ENCODE measurements at regions not wholly inside any gene's neighbourhood (a gene's known extent, or its start where the extent isn't known, plus 50 kb on each side); places are given as distances from the start of the nearest gene placed in this dataset.

DNA sequence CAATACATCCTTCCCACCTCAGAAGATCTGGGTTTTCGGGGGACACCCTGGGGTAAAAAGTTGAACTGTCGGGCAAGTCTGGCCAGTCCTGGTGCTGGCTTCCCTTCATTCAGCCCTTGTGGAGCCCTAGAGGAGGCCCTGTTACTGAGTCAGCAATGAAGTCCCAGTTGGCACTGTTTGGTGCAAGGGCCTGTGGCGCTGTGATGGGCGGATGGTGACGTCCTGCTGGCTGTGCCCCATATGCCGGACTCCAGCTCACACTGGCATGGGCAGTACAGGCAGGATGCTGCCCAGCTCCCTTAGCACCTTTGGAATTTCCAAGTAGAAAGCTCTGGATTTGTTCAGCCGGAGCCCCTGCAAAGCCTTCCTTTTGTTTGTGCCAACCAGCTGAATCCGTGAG is 186.2 kb upstream of the PMEPA1 start:
- H3K9me3 Mint-ChIP-seq, result peaks cover 5% of the 10 kb centered on the region; the same call in 2 of the 3 replicates
- DNase-seq (ENCODE audit: low spot score) (no peak), ATAC-seq (no peak)
- H3K27me3 ChIP-seq (ENCODE audit: insufficient read depth), result no peaks in the 10 kb centered on the region
- H3K9me2 ChIP-seq (ENCODE audit: insufficient read depth), result no peaks in the 10 kb centered on the region
- no peaks in the 10 kb centered on the region for H4K20me1 ChIP-seq (replicated peaks; ENCODE audit: insufficient read depth)
- no peak overlapping the region for H3K4me2 ChIP-seq
- no peak overlapping the region for H3K27ac Mint-ChIP-seq
- no peaks in the 10 kb centered on the region for H3K36me3 ChIP-seq (ENCODE audit: insufficient read depth)
- no peaks in the 10 kb centered on the region for H3K36me3 Mint-ChIP-seq (ENCODE audit: low read depth)
- H3F3A ChIP-seq (replicated peaks; ENCODE audit: low read depth), result no peaks in the 10 kb centered on the region
- peaks cover 22% of the 10 kb centered on the region for H3K4me1 Mint-ChIP-seq
- no peaks in the 10 kb centered on the region for H3K79me2 ChIP-seq (replicated peaks; ENCODE audit: insufficient read depth)
- no peaks in the 10 kb centered on the region for H3K4me1 ChIP-seq (ENCODE audit: insufficient read depth)
- no peak overlapping the region for H3K4me3 ChIP-seq
- no peak overlapping the region for H3K27ac ChIP-seq (ENCODE audit: low read depth)
- H3K4me3 Mint-ChIP-seq, result no peak overlapping the region
- no peak overlapping the region for H2AFZ ChIP-seq
- peaks cover 13% of the 10 kb centered on the region for H3K27me3 Mint-ChIP-seq (ENCODE audit: insufficient read depth, low read depth, poor library complexity)
- TF ChIP-seq NANOG (IDR thresholded peaks at IDR 0.05; ENCODE audit: borderline replicate concordance), result no peak
- TF ChIP-seq POLR2AphosphoS5 (IDR thresholded peaks at IDR 0.05; ENCODE audit: low read depth), result no peak
- TF ChIP-seq JUNB (IDR thresholded peaks at IDR 0.05; ENCODE audit: unreplicated experiment), result no peak
- no peak for TF ChIP-seq CREB1 (CRISPR knock-in tag; IDR thresholded peaks at IDR 0.05; ENCODE audit: low read depth)

DNA sequence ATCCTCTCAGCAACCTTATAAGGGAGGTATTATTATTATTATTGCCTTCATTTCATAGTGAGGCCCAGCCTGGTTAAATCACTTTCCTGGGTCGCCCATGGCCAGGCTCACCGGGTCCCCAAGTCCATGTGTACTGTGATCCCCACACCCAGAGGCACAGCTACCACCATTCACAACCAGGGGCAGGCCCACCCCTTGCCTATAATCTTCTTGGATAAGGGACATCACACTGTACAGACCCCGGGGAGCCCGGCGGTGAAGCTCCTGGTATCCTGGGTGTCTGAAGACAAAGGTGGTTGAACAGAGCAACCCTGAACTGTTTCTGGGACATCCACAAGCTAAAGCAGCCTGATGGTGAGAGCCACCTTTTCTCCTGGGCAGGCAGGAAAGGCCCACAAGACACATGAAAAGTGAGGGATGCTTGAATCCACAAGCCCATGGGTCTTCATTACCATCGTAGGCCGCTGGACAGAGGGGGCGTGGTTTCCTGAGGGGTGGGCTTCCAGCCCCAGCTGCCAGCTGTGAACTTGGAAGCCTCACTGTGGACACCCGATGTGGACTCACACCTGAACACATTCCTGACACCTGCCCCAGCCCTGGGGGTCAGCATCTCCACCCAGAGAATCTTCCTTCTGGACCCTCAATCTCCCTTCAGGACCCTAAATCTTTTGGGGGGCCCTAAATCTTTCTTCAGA is 185.5 kb upstream of the PMEPA1 start:
- ATAC-seq, result no peak

GRCh38 chr20:57894522-57894921 is 184.7 kb upstream of the PMEPA1 start:
- no peak overlapping the region for H3K27ac ChIP-seq (ENCODE audit: low read depth)
- Mint-ChIP-seq H3K9me3 (peaks cover 5% of the 10 kb centered on the region; the same call in 2 of the 3 replicates), H3K4me1 (peaks cover 17% of the 10 kb centered on the region), H3K36me3 (ENCODE audit: low read depth) (no peaks in the 10 kb centered on the region), H3K4me3 (no peak overlapping the region), H3K27me3 (ENCODE audit: insufficient read depth, low read depth, poor library complexity) (peaks cover 15% of the 10 kb centered on the region), H3K27ac (no peak overlapping the region)
- H3K79me2 ChIP-seq (replicated peaks; ENCODE audit: insufficient read depth), result no peaks in the 10 kb centered on the region
- H3K4me2 ChIP-seq, result no peak overlapping the region
- no peaks in the 10 kb centered on the region for H3F3A ChIP-seq (replicated peaks; ENCODE audit: low read depth)
- no peaks in the 10 kb centered on the region for H3K27me3 ChIP-seq (ENCODE audit: insufficient read depth)
- H2AFZ ChIP-seq, result no peak overlapping the region
- no peaks in the 10 kb centered on the region for H3K9me2 ChIP-seq (ENCODE audit: insufficient read depth)
- H3K36me3 ChIP-seq (ENCODE audit: insufficient read depth), result no peaks in the 10 kb centered on the region
- no peaks in the 10 kb centered on the region for H4K20me1 ChIP-seq (replicated peaks; ENCODE audit: insufficient read depth)
- no peak for DNase-seq (ENCODE audit: low spot score)
- H3K4me3 ChIP-seq, result no peak overlapping the region
- no peak for ATAC-seq
- H3K4me1 ChIP-seq (ENCODE audit: insufficient read depth), result no peaks in the 10 kb centered on the region
- no peak for TF ChIP-seq ZNF114 (CRISPR knock-in tag; IDR thresholded peaks at IDR 0.05)
- TF ChIP-seq CREB1 (CRISPR knock-in tag; IDR thresholded peaks at IDR 0.05; ENCODE audit: low read depth), result no peak
- no peak for TF ChIP-seq ZNF462 (CRISPR knock-in tag; IDR thresholded peaks at IDR 0.05)
- no peak for TF ChIP-seq POLR2AphosphoS5 (IDR thresholded peaks at IDR 0.05; ENCODE audit: low read depth)

More for the DNA sequence above, 185.5 kb upstream of the PMEPA1 start:
- no peaks in the 10 kb centered on the region for H3K4me1 ChIP-seq (ENCODE audit: insufficient read depth)
- no peaks in the 10 kb centered on the region for H3K9me2 ChIP-seq (ENCODE audit: insufficient read depth)
- Mint-ChIP-seq H3K27ac (no peak overlapping the region), H3K4me3 (no peak overlapping the region), H3K27me3 (ENCODE audit: insufficient read depth, low read depth, poor library complexity) (peaks cover 15% of the 10 kb centered on the region), H3K4me1 (peaks cover 18% of the 10 kb centered on the region), H3K9me3 (peaks cover 5% of the 10 kb centered on the region; the same call in 2 of the 3 replicates), H3K36me3 (ENCODE audit: low read depth) (no peaks in the 10 kb centered on the region)
- H3K27me3 ChIP-seq (ENCODE audit: insufficient read depth), result no peaks in the 10 kb centered on the region
- H3K36me3 ChIP-seq (ENCODE audit: insufficient read depth), result no peaks in the 10 kb centered on the region
- TF ChIP-seq CREB1 (CRISPR knock-in tag; IDR thresholded peaks at IDR 0.05; ENCODE audit: low read depth) (no peak), NANOG (IDR thresholded peaks at IDR 0.05; ENCODE audit: borderline replicate concordance) (no peak), ZNF331 (CRISPR knock-in tag; IDR thresholded peaks at IDR 0.05; ENCODE audit: low read depth) (no peak), ETS1 (IDR thresholded peaks at IDR 0.05) (no peak)
- no peak overlapping the region for H3K4me3 ChIP-seq
- H4K20me1 ChIP-seq (replicated peaks; ENCODE audit: insufficient read depth), result no peaks in the 10 kb centered on the region
- no peaks in the 10 kb centered on the region for H3F3A ChIP-seq (replicated peaks; ENCODE audit: low read depth)
- no peaks in the 10 kb centered on the region for H3K79me2 ChIP-seq (replicated peaks; ENCODE audit: insufficient read depth)
- H3K4me2 ChIP-seq, result no peak overlapping the region
- H3K27ac ChIP-seq (ENCODE audit: low read depth), result no peak overlapping the region
- H2AFZ ChIP-seq, result no peak overlapping the region
- no peak for DNase-seq (ENCODE audit: low spot score)
